K562 (cell line): ENCODE measurements at regions not wholly inside any gene's neighbourhood (a gene's known extent, or its start where the extent isn't known, plus 50 kb on each side); places are given as distances from the start of the nearest gene placed in this dataset.
A peak's percentile ranks its signal among the peaks of the same experiment; 100 is the strongest.

Experiments used
- CBX3 ChIP-seq, 2 experiments: IDR thresholded peaks; 1 replicate in 1 of 2; 2 replicates in 1 of 2; pipeline ENCODE4 v1.6.1; 2012; ENCODE audit warnings: inconsistent platforms in 2 of 2, low read length in 2 of 2, borderline replicate concordance in 1 of 2, control low read depth in 1 of 2
- CHD1 ChIP-seq: fragments of 200-600 bp; sonication (generic); IDR thresholded peaks from one replicate; pipeline ENCODE4 v1.6.1; 2012; ENCODE audit warnings: mild to moderate bottlenecking, moderate library complexity, low read length, inconsistent platforms
- ERF ChIP-seq: fragments of 450-650 bp; formaldehyde crosslinking; IDR thresholded peaks from 2 replicates; pipeline ENCODE4 v1.4.0; 2020; ENCODE audit warnings: mild to moderate bottlenecking, mixed read lengths
- KAT8 ChIP-seq: fragments of 450-650 bp; IDR thresholded peaks from 2 replicates; pipeline ENCODE4 v1.6.1; 2016; ENCODE audit warnings: low read depth, mild to moderate bottlenecking
- MAZ ChIP-seq, 2 experiments: fragments of 450-650 bp in 1 of 2; sonication (generic) in 1 of 2; formaldehyde crosslinking; IDR thresholded peaks in 1 of 2; conservative IDR thresholded peaks in 1 of 2; 2 replicates each; pipeline versions ENCODE4 v1.4.0 to v1.5.0; 2020; ENCODE audit warnings: mild to moderate bottlenecking in 1 of 2, missing genetic modification reagents in 1 of 2
- MTF1 ChIP-seq: fragments of 250-450 bp; sonication (Bioruptor Pico); IDR thresholded peaks from 2 replicates; pipeline ENCODE4 v1.9.0; 2021; ENCODE audit warnings: moderate library complexity, mild to moderate bottlenecking, inconsistent platforms, borderline replicate concordance
- NCOA6 ChIP-seq: fragments of 450-650 bp; IDR thresholded peaks from 2 replicates; pipeline ENCODE4 v1.6.1; 2017; ENCODE audit warnings: mild to moderate bottlenecking
- RBBP5 ChIP-seq: fragments of 200-600 bp; sonication (generic); IDR thresholded peaks from 2 replicates; pipeline ENCODE4 v1.6.1; 2012; ENCODE audit warnings: borderline replicate concordance, mild to moderate bottlenecking, low read length, control low read depth, inconsistent platforms; ENCODE audit not compliant: insufficient read depth, poor library complexity, severe bottlenecking
- RFX1 ChIP-seq: fragments of 450-650 bp; IDR thresholded peaks from 2 replicates; pipeline ENCODE4 v1.6.1; 2016; ENCODE audit warnings: mild to moderate bottlenecking, moderate library complexity
- TF ChIP-seq, protein P1 (sequence below): sonication (generic); formaldehyde crosslinking; IDR thresholded peaks from 2 replicates; pipeline ENCODE4 v1.8.1; 2023; ENCODE audit warnings: mild to moderate bottlenecking, missing genetic modification reagents
- TF ChIP-seq, protein P2 (sequence below): fragments of 450-650 bp; conservative IDR thresholded peaks from 2 replicates; pipeline ENCODE4 v1.6.1; 2016; ENCODE audit warnings: missing genetic modification characterization, low read depth, mild to moderate bottlenecking, control low read depth, missing compliant biosample characterization
- TF ChIP-seq, protein P3 (sequence below): fragments of 450-650 bp; formaldehyde crosslinking; conservative IDR thresholded peaks from 2 replicates; pipeline ENCODE4 v1.4.0; 2022; ENCODE audit warnings: mild to moderate bottlenecking, missing genetic modification characterization
- TF ChIP-seq, protein P4 (sequence below): fragments of 250-450 bp; sonication (Bioruptor Pico); IDR thresholded peaks from 2 replicates; pipeline ENCODE4 v1.8.0; 2022; ENCODE audit warnings: inconsistent platforms, mild to moderate bottlenecking, moderate library complexity, borderline replicate concordance
- TF ChIP-seq, protein P5 (sequence below): fragments of 250-450 bp; sonication (Bioruptor Pico); IDR thresholded peaks from 2 replicates; pipeline ENCODE4 v1.5.0; 2021; ENCODE audit warnings: mild to moderate bottlenecking, moderate library complexity

DNA sequence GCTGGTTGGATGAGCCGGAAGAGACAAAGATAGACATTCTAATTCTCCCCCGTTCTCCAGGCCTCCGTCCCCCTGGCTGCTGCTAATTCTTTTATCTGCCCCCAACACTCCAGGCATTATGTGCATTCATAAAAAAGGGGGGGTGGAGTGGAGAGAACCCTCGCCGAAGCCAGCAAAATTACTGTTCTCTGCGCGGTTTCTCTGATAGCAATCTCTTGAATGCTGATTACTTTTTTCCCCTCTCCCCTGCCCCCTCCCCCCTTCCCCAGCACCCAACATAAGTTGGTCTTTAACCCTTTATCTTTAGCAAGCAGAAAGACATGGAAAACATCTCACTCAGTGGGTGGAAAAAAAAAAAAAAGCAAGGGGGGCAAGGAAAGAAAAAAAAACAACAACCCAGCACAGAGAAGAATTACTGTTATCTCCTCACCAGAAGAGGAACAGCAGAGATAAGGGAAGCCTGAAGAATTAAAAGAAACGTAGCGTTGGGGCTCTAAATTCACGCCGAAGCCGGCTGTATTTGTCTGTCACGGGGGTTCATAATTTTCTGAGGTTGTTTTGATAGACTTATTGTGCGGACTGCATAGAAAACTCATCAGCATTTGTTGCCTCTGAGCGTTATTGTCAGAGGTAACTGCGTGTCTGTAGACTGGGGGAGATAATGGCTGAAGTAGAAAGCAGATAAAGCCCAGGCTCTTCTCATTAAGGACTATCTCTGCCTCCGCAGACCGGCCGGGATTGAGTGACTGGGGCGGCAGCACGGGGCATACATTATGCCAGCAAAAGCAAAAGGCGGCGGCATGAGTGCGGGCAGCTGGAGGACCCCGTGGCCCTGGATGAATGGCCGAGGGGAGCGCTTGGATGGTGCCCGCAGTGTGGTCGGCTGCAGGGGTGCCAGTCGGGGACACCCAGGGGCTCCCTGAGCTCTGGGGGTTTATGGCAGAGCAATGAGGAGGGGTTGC lies 126.9 kb downstream of the MRM1 start (continued):
- TF ChIP-seq, protein P1, sequence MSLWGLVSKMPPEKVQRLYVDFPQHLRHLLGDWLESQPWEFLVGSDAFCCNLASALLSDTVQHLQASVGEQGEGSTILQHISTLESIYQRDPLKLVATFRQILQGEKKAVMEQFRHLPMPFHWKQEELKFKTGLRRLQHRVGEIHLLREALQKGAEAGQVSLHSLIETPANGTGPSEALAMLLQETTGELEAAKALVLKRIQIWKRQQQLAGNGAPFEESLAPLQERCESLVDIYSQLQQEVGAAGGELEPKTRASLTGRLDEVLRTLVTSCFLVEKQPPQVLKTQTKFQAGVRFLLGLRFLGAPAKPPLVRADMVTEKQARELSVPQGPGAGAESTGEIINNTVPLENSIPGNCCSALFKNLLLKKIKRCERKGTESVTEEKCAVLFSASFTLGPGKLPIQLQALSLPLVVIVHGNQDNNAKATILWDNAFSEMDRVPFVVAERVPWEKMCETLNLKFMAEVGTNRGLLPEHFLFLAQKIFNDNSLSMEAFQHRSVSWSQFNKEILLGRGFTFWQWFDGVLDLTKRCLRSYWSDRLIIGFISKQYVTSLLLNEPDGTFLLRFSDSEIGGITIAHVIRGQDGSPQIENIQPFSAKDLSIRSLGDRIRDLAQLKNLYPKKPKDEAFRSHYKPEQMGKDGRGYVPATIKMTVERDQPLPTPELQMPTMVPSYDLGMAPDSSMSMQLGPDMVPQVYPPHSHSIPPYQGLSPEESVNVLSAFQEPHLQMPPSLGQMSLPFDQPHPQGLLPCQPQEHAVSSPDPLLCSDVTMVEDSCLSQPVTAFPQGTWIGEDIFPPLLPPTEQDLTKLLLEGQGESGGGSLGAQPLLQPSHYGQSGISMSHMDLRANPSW (CRISPR knock-in tag) = no peak
- TF ChIP-seq CHD1 = no peak
- TF ChIP-seq, protein P2, sequence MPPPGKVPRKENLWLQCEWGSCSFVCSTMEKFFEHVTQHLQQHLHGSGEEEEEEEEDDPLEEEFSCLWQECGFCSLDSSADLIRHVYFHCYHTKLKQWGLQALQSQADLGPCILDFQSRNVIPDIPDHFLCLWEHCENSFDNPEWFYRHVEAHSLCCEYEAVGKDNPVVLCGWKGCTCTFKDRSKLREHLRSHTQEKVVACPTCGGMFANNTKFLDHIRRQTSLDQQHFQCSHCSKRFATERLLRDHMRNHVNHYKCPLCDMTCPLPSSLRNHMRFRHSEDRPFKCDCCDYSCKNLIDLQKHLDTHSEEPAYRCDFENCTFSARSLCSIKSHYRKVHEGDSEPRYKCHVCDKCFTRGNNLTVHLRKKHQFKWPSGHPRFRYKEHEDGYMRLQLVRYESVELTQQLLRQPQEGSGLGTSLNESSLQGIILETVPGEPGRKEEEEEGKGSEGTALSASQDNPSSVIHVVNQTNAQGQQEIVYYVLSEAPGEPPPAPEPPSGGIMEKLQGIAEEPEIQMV (tag) = peak; percentile 96
- TF ChIP-seq ERF (CRISPR knock-in tag) = no peak
- no peak for TF ChIP-seq RFX1
- TF ChIP-seq CBX3 (IDR thresholded peaks at IDR 0.05; ENCODE audit: borderline replicate concordance in 1 of 2, low read length in 2 of 2) = no peak
- no peak for TF ChIP-seq MTF1 (CRISPR knock-in tag)
- TF ChIP-seq, protein P3, sequence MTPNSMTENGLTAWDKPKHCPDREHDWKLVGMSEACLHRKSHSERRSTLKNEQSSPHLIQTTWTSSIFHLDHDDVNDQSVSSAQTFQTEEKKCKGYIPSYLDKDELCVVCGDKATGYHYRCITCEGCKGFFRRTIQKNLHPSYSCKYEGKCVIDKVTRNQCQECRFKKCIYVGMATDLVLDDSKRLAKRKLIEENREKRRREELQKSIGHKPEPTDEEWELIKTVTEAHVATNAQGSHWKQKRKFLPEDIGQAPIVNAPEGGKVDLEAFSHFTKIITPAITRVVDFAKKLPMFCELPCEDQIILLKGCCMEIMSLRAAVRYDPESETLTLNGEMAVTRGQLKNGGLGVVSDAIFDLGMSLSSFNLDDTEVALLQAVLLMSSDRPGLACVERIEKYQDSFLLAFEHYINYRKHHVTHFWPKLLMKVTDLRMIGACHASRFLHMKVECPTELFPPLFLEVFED (CRISPR knock-in tag) = no peak
- TF ChIP-seq, protein P4, sequence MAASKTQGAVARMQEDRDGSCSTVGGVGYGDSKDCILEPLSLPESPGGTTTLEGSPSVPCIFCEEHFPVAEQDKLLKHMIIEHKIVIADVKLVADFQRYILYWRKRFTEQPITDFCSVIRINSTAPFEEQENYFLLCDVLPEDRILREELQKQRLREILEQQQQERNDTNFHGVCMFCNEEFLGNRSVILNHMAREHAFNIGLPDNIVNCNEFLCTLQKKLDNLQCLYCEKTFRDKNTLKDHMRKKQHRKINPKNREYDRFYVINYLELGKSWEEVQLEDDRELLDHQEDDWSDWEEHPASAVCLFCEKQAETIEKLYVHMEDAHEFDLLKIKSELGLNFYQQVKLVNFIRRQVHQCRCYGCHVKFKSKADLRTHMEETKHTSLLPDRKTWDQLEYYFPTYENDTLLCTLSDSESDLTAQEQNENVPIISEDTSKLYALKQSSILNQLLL = no peak
- TF ChIP-seq NCOA6 = no peak
- no peak; a peak in 2 of 4 replicates for TF ChIP-seq MAZ (CRISPR knock-in tag; conservative IDR thresholded peaks at IDR 0.05 in 1 of 2, IDR thresholded peaks at IDR 0.05 in 1 of 2)
- TF ChIP-seq, protein P5, sequence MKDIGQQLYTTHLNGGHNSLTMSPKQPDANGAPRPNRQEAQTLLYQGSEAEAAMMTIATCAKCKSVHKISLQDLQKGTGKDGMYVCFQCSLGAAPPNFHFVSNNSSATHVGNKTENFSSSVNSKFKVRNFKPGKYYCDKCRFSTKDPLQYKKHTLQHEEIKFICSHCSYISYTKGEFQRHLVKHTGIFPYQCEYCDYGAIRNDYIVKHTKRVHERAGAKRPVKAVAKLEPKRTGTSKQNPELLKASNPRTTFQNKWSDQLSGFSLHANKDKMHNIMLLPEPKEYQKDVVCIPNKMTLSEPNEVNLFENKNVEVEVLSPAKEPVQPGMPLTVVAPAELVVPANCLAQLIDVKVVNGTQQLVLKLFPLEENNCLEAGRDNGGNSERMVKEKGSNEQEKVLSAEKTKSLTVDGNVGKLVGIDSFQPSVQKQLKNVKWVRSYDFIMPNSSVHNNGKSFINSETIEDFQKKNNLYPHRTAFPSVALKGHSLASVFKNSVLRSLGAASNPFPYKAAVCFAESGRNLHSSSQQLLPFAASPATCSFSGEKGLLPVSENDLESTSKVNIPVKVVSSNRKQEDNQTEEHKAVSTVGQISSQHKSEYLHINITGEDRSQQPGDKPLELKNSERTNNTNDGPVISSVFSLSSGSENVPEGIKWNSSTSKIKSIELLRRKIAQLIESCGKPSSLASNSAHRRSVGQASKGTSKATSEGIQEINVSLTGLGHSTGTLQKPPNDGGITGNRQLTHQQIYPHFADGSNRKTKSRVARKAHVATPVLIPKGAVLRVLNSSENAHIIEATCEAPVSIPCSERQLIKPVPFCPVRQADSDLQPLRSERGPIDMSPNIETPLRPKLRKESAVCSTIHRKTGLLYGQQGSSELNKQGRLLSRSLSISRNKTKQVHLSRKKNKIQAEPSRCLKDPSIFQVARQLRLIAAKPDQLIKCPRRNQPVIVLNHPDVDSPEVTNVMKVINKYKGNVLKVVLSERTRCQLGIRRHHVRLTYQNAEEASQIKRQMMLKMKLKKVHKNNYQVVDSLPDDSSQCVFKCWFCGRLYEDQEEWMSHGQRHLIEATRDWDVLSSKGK (CRISPR knock-in tag) = no peak
- no peak for TF ChIP-seq KAT8
- peak; percentile 56 for TF ChIP-seq RBBP5
